ENCODE measurements at regions not wholly inside any gene's neighbourhood (a gene's known extent, or its start where the extent isn't known, plus 50 kb on each side); places are given as distances from the start of the nearest gene placed in this dataset.

- CTCF ChIA-PET = no interaction called here
- ATAC-seq (no peak), DNase-seq (ENCODE audit: low spot score) (no peak)
- Mint-ChIP-seq H3K9me3 (peaks cover 4% of the 10 kb centered on the region; the same call in 1 of the 2 replicates), H3K36me3 (no peaks in the 10 kb centered on the region), H3K27me3 (ENCODE audit: low read depth) (no peaks in the 10 kb centered on the region), H3K4me1 (no peaks in the 10 kb centered on the region), H3K27ac (no peak overlapping the region), H3K4me3 (no peak overlapping the region)
- no peak for TF ChIP-seq E2F4 (CRISPR knock-in tag; IDR thresholded peaks at IDR 0.05; ENCODE audit: borderline replicate concordance, low read depth)
- no peak for TF ChIP-seq ZNF263 (CRISPR knock-in tag; IDR thresholded peaks at IDR 0.05; ENCODE audit: low read depth)
- no peak for TF ChIP-seq SMAD4 (CRISPR knock-in tag; IDR thresholded peaks at IDR 0.05)
- TF ChIP-seq ZNF281 (CRISPR knock-in tag; IDR thresholded peaks at IDR 0.05) = no peak
- TF ChIP-seq PRDM15 (CRISPR knock-in tag; IDR thresholded peaks at IDR 0.05) = no peak
- TF ChIP-seq AR (CRISPR knock-in tag; IDR thresholded peaks at IDR 0.05) = no peak
- TF ChIP-seq ZNF396 (CRISPR knock-in tag; IDR thresholded peaks at IDR 0.05; ENCODE audit: borderline replicate concordance) = no peak
- no peak for TF ChIP-seq FOXJ3 (CRISPR knock-in tag; IDR thresholded peaks at IDR 0.05; ENCODE audit: borderline replicate concordance)
- TF ChIP-seq ATF1 (CRISPR knock-in tag; IDR thresholded peaks at IDR 0.05) = no peak
- TF ChIP-seq ELF4 (CRISPR knock-in tag; IDR thresholded peaks at IDR 0.05; ENCODE audit: low read depth) = no peak
- TF ChIP-seq FOXP1 (CRISPR knock-in tag; IDR thresholded peaks at IDR 0.05; ENCODE audit: borderline replicate concordance) = no peak
- TF ChIP-seq TEAD1 (CRISPR knock-in tag; IDR thresholded peaks at IDR 0.05) = no peak
- no peak for TF ChIP-seq ERG (CRISPR knock-in tag; IDR thresholded peaks at IDR 0.05)
- no peak for TF ChIP-seq CTCF (IDR thresholded peaks at IDR 0.05)
- TF ChIP-seq RORB (CRISPR knock-in tag; IDR thresholded peaks at IDR 0.05) = no peak
- TF ChIP-seq GRHL2 (CRISPR knock-in tag; IDR thresholded peaks at IDR 0.05; ENCODE audit: insufficient replicate concordance, severe bottlenecking) = no peak
- TF ChIP-seq ZNF121 (CRISPR knock-in tag; IDR thresholded peaks at IDR 0.05) = no peak
- POLR2A ChIA-PET = no interaction called here
Measured at GRCh38 chr18:67373636-67374035, 142.9 kb downstream of the DSEL start.
